Activated T-cell treated with anti-CD3 and anti-CD28 coated beads, Interleukin-2, amount 50 U/mL, for 72 hours (primary cell): ENCODE measurements at regions not wholly inside any gene's neighbourhood (a gene's known extent, or its start where the extent isn't known, plus 50 kb on each side); places are given as distances from the start of the nearest gene placed in this dataset.

Experiments
- ATAC-seq, 2 donors: fragments of 150-1000 bp; cut with Tn5 transposase; replicated peaks in 1 of 2; 2 replicates each; pipeline ENCODE4 v1.10.0; 2021; ENCODE audit warnings: moderate library complexity in 2 of 2, mild to moderate bottlenecking in 1 of 2
- DNase-seq, 2 donors: peaks; one replicate each; pipeline ENCODE4 v3.0.0; 2021 to 2022; ENCODE audit warnings: mixed read lengths in 1 of 2
- H3K27ac Mint-ChIP-seq: one replicate; pipeline ENCODE4 v1.8.0; 2022; ENCODE audit warnings: mild to moderate bottlenecking, moderate library complexity, mixed read lengths
- H3K27me3 Mint-ChIP-seq: one replicate; pipeline ENCODE4 v1.8.0; 2022; ENCODE audit warnings: low read depth, mixed read lengths
- H3K36me3 Mint-ChIP-seq, 2 donors: one replicate each; pipeline ENCODE4 v1.8.0; 2022; ENCODE audit warnings: mixed read lengths in 2 of 2, mild to moderate bottlenecking in 1 of 2; ENCODE audit not compliant: insufficient read depth in 2 of 2
- H3K4me1 Mint-ChIP-seq: one replicate; pipeline ENCODE4 v1.8.0; 2022; ENCODE audit warnings: low read depth, mixed read lengths
- H3K4me3 Mint-ChIP-seq, 2 donors: one replicate each; pipeline ENCODE4 v1.8.0; 2022; ENCODE audit warnings: mild to moderate bottlenecking in 2 of 2, mixed read lengths in 2 of 2, moderate library complexity in 2 of 2
- H3K9me3 Mint-ChIP-seq, 2 donors: one replicate each; pipeline ENCODE4 v1.8.0; 2022; ENCODE audit warnings: mixed read lengths in 2 of 2

- Mint-ChIP-seq H3K27me3 (no peaks in the 10 kb centered on the region), H3K9me3 (peaks cover 1 to 2% of the 10 kb centered on the region in 2 donors), H3K4me1 (no peaks in the 10 kb centered on the region), H3K4me3 (no peak overlapping the region), H3K36me3 (no peaks in the 10 kb centered on the region), H3K27ac (no peak overlapping the region)
- no peak for DNase-seq
- no peak for ATAC-seq
Measured at GRCh38 chr9:105187781-105188180, 56.7 kb upstream of the SLC44A1 start.

- Mint-ChIP-seq H3K27ac (no peak overlapping the region), H3K9me3 (peaks cover 0 to under 1% of the 10 kb centered on the region in 2 donors), H3K4me1 (no peaks in the 10 kb centered on the region), H3K4me3 (no peak overlapping the region), H3K27me3 (no peaks in the 10 kb centered on the region), H3K36me3 (no peaks in the 10 kb centered on the region)
- ATAC-seq (no peak), DNase-seq (no peak)
Measured at GRCh38 chr9:105188746-105189145, 55.7 kb upstream of the SLC44A1 start.

GRCh38 chr9:105191508-105192121 is 52.8 kb upstream of the SLC44A1 start:
- Mint-ChIP-seq H3K9me3 (peaks cover 1% of the 10 kb centered on the region in 2 donors), H3K4me1 (no peaks in the 10 kb centered on the region), H3K27me3 (no peaks in the 10 kb centered on the region), H3K4me3 (no peak overlapping the region), H3K36me3 (no peaks in the 10 kb centered on the region), H3K27ac (no peak overlapping the region)
- ATAC-seq, result no peak
- DNase-seq, result no peak

- Mint-ChIP-seq H3K4me3 (no peak overlapping the region), H3K27ac (no peak overlapping the region), H3K36me3 (no peaks in the 10 kb centered on the region), H3K9me3 (peaks cover 1% of the 10 kb centered on the region in 2 donors), H3K27me3 (no peaks in the 10 kb centered on the region), H3K4me1 (no peaks in the 10 kb centered on the region)
- DNase-seq, result no peak
- no peak for ATAC-seq
Measured at GRCh38 chr9:105193560-105193959, 50.9 kb upstream of the SLC44A1 start.

- Mint-ChIP-seq H3K27ac (no peak overlapping the region), H3K9me3 (peaks cover 1% of the 10 kb centered on the region in 2 donors), H3K36me3 (no peaks in the 10 kb centered on the region), H3K4me1 (no peaks in the 10 kb centered on the region), H3K27me3 (no peaks in the 10 kb centered on the region), H3K4me3 (no peak overlapping the region)
- no peak for ATAC-seq
- no peak for DNase-seq
Measured at GRCh38 chr9:105194234-105194633, 50.2 kb upstream of the SLC44A1 start.
